WTC11 (cell line): ENCODE measurements at regions not wholly inside any gene's neighbourhood (a gene's known extent, or its start where the extent isn't known, plus 50 kb on each side); places are given as distances from the start of the nearest gene placed in this dataset.
A peak's percentile ranks its signal among the peaks of the same experiment; 100 is the strongest.

Source experiments
- ATAC-seq: fragments of 200-7000 bp; cut with Tn5 transposase; 2 replicates; pipeline ENCODE4 v1.10.0; 2021; ENCODE audit warnings: mild to moderate bottlenecking, moderate library complexity
- CTCF ChIA-PET: fragments of 300-600 bp; sonication (Branson Sonifier 250); formaldehyde crosslinking; loops from one replicate; lab custom pipeline; 2021; ENCODE audit warnings: antibody characterized with exemption; lab: Charles Lee
- POLR2A ChIA-PET: fragments of 350-600 bp; sonication (Branson Sonifier 250); formaldehyde crosslinking; loops from one replicate; lab custom pipeline; 2021; ENCODE audit warnings: antibody characterized with exemption; lab: Charles Lee
- DNase-seq: peaks from one replicate; pipeline ENCODE4 v3.0.0; 2021; ENCODE audit warnings: low spot score
- H3K27ac Mint-ChIP-seq: 2 replicates; pipeline ENCODE4 v1.8.0; 2021; ENCODE audit warnings: mixed read lengths
- H3K27me3 Mint-ChIP-seq: 2 replicates; pipeline ENCODE4 v1.8.0; 2021; ENCODE audit warnings: low read depth, mild to moderate bottlenecking, moderate library complexity, mixed read lengths
- H3K36me3 Mint-ChIP-seq: 2 replicates; pipeline ENCODE4 v1.8.0; 2021; ENCODE audit warnings: mixed read lengths
- H3K4me1 Mint-ChIP-seq: 2 replicates; pipeline ENCODE4 v1.8.0; 2022; ENCODE audit warnings: mixed read lengths
- H3K4me3 Mint-ChIP-seq: 2 replicates; pipeline ENCODE4 v1.8.0; 2021; ENCODE audit warnings: mild to moderate bottlenecking, moderate library complexity, mixed read lengths
- H3K9me3 Mint-ChIP-seq: 2 replicates; pipeline ENCODE4 v1.8.0; 2021; ENCODE audit warnings: mixed read lengths
- ATF2 ChIP-seq: sonication (generic); formaldehyde crosslinking; IDR thresholded peaks from 2 replicates; pipeline ENCODE4 v1.8.1; 2022; ENCODE audit warnings: low read depth, missing genetic modification reagents, borderline replicate concordance
- CBFB ChIP-seq: sonication (generic); formaldehyde crosslinking; IDR thresholded peaks from 2 replicates; pipeline ENCODE4 v1.8.1; 2022; ENCODE audit warnings: mild to moderate bottlenecking, low read depth, missing genetic modification reagents
- CREM ChIP-seq: sonication (generic); formaldehyde crosslinking; IDR thresholded peaks from 2 replicates; pipeline ENCODE4 v1.8.1; 2022; ENCODE audit warnings: mild to moderate bottlenecking, missing genetic modification reagents, moderate library complexity
- E2F1 ChIP-seq: sonication (generic); formaldehyde crosslinking; IDR thresholded peaks from 2 replicates; pipeline ENCODE4 v1.8.0; 2022; ENCODE audit warnings: mild to moderate bottlenecking, missing genetic modification reagents
- ELF4 ChIP-seq: sonication (generic); formaldehyde crosslinking; IDR thresholded peaks from 2 replicates; pipeline ENCODE4 v1.8.1; 2022; ENCODE audit warnings: low read depth, mild to moderate bottlenecking, moderate library complexity, missing genetic modification reagents
- ETV6 ChIP-seq: sonication (generic); formaldehyde crosslinking; IDR thresholded peaks from 2 replicates; pipeline ENCODE4 v1.8.1; 2022; ENCODE audit warnings: mild to moderate bottlenecking, missing genetic modification reagents
- ZNF317 ChIP-seq: sonication (generic); formaldehyde crosslinking; IDR thresholded peaks from 2 replicates; pipeline ENCODE4 v1.8.1; 2023; ENCODE audit warnings: low read depth, mild to moderate bottlenecking, moderate library complexity, missing genetic modification reagents, borderline replicate concordance
- ZNF423 ChIP-seq: fragments of 250-450 bp; sonication (Bioruptor Pico); IDR thresholded peaks from 2 replicates; pipeline ENCODE4 v2.1.2; 2022; ENCODE audit warnings: mild to moderate bottlenecking, moderate library complexity
- ZNF671 ChIP-seq: fragments of 250-450 bp; sonication (Bioruptor Pico); IDR thresholded peaks from 2 replicates; pipeline ENCODE4 v1.8.0; 2021; ENCODE audit warnings: mild to moderate bottlenecking
- TF ChIP-seq, protein P1 (sequence below): sonication (generic); formaldehyde crosslinking; IDR thresholded peaks from 2 replicates; pipeline ENCODE4 v1.8.0; 2022; ENCODE audit warnings: mild to moderate bottlenecking, missing genetic modification reagents
- TF ChIP-seq, protein P2 (sequence below): fragments of 250-450 bp; sonication (Bioruptor Pico); IDR thresholded peaks from 2 replicates; pipeline ENCODE4 v1.9.0; 2021; ENCODE audit warnings: mild to moderate bottlenecking, borderline replicate concordance
- TF ChIP-seq, protein P3 (sequence below): sonication (generic); formaldehyde crosslinking; IDR thresholded peaks from 2 replicates; pipeline ENCODE4 v1.8.0; 2022; ENCODE audit warnings: mild to moderate bottlenecking, missing genetic modification reagents
- TF ChIP-seq, protein P4 (sequence below): sonication (generic); formaldehyde crosslinking; conservative IDR thresholded peaks from 2 replicates; pipeline ENCODE4 v1.8.1; 2022; ENCODE audit warnings: mild to moderate bottlenecking, missing genetic modification reagents
- TF ChIP-seq, protein P5 (sequence below): sonication (generic); formaldehyde crosslinking; IDR thresholded peaks from 2 replicates; pipeline ENCODE4 v1.8.0; 2023; ENCODE audit warnings: mild to moderate bottlenecking, missing genetic modification reagents
- TF ChIP-seq, protein P6 (sequence below): sonication (generic); formaldehyde crosslinking; IDR thresholded peaks from 2 replicates; pipeline ENCODE4 v1.8.0; 2023; ENCODE audit warnings: missing genetic modification reagents

- Mint-ChIP-seq H3K4me3 (no peak overlapping the region), H3K9me3 (no peaks in the 10 kb centered on the region; the same call in 1 of the 2 replicates), H3K36me3 (no peaks in the 10 kb centered on the region), H3K27ac (no peak overlapping the region), H3K4me1 (peaks cover 16% of the 10 kb centered on the region), H3K27me3 (no peaks in the 10 kb centered on the region)
- ChIA-PET POLR2A (no interaction called here), CTCF (interaction anchor here (0.7 to 1.2 kb wide), 2 partner anchors 124 to 571 kb away, joined by 3 to 5 read pairs; no protein-coding TSS in a partner anchor)
- peak; percentile 100 for TF ChIP-seq ETV6 (CRISPR knock-in tag)
- TF ChIP-seq CBFB (CRISPR knock-in tag) = no peak
- peak; percentile 80 for ATAC-seq
- no peak for DNase-seq
These were observed 542.6 kb downstream of the CFAP47 start for GRCh38 chrX:36462142-36462541.

- Mint-ChIP-seq H3K4me3 (no peak overlapping the region), H3K4me1 (no peaks in the 10 kb centered on the region), H3K36me3 (no peaks in the 10 kb centered on the region), H3K27ac (no peak overlapping the region), H3K27me3 (no peaks in the 10 kb centered on the region), H3K9me3 (no peaks in the 10 kb centered on the region)
- no peak for TF ChIP-seq ETV6 (CRISPR knock-in tag)
- no peak for TF ChIP-seq ZNF317 (CRISPR knock-in tag)
- TF ChIP-seq, protein P1, sequence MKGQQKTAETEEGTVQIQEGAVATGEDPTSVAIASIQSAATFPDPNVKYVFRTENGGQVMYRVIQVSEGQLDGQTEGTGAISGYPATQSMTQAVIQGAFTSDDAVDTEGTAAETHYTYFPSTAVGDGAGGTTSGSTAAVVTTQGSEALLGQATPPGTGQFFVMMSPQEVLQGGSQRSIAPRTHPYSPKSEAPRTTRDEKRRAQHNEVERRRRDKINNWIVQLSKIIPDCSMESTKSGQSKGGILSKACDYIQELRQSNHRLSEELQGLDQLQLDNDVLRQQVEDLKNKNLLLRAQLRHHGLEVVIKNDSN (CRISPR knock-in tag) = no peak
- TF ChIP-seq, protein P2, sequence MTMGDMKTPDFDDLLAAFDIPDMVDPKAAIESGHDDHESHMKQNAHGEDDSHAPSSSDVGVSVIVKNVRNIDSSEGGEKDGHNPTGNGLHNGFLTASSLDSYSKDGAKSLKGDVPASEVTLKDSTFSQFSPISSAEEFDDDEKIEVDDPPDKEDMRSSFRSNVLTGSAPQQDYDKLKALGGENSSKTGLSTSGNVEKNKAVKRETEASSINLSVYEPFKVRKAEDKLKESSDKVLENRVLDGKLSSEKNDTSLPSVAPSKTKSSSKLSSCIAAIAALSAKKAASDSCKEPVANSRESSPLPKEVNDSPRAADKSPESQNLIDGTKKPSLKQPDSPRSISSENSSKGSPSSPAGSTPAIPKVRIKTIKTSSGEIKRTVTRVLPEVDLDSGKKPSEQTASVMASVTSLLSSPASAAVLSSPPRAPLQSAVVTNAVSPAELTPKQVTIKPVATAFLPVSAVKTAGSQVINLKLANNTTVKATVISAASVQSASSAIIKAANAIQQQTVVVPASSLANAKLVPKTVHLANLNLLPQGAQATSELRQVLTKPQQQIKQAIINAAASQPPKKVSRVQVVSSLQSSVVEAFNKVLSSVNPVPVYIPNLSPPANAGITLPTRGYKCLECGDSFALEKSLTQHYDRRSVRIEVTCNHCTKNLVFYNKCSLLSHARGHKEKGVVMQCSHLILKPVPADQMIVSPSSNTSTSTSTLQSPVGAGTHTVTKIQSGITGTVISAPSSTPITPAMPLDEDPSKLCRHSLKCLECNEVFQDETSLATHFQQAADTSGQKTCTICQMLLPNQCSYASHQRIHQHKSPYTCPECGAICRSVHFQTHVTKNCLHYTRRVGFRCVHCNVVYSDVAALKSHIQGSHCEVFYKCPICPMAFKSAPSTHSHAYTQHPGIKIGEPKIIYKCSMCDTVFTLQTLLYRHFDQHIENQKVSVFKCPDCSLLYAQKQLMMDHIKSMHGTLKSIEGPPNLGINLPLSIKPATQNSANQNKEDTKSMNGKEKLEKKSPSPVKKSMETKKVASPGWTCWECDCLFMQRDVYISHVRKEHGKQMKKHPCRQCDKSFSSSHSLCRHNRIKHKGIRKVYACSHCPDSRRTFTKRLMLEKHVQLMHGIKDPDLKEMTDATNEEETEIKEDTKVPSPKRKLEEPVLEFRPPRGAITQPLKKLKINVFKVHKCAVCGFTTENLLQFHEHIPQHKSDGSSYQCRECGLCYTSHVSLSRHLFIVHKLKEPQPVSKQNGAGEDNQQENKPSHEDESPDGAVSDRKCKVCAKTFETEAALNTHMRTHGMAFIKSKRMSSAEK (CRISPR knock-in tag) = no peak
- no peak for TF ChIP-seq CREM (CRISPR knock-in tag)
- TF ChIP-seq, protein P3, sequence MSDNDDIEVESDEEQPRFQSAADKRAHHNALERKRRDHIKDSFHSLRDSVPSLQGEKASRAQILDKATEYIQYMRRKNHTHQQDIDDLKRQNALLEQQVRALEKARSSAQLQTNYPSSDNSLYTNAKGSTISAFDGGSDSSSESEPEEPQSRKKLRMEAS (CRISPR knock-in tag) = no peak
- no peak for TF ChIP-seq ELF4 (CRISPR knock-in tag)
- TF ChIP-seq, protein P4, sequence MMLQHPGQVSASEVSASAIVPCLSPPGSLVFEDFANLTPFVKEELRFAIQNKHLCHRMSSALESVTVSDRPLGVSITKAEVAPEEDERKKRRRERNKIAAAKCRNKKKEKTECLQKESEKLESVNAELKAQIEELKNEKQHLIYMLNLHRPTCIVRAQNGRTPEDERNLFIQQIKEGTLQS (CRISPR knock-in tag) = no peak
- TF ChIP-seq ZNF671 (CRISPR knock-in tag) = no peak
- TF ChIP-seq ZNF423 (CRISPR knock-in tag) = no peak
- TF ChIP-seq, protein P5, sequence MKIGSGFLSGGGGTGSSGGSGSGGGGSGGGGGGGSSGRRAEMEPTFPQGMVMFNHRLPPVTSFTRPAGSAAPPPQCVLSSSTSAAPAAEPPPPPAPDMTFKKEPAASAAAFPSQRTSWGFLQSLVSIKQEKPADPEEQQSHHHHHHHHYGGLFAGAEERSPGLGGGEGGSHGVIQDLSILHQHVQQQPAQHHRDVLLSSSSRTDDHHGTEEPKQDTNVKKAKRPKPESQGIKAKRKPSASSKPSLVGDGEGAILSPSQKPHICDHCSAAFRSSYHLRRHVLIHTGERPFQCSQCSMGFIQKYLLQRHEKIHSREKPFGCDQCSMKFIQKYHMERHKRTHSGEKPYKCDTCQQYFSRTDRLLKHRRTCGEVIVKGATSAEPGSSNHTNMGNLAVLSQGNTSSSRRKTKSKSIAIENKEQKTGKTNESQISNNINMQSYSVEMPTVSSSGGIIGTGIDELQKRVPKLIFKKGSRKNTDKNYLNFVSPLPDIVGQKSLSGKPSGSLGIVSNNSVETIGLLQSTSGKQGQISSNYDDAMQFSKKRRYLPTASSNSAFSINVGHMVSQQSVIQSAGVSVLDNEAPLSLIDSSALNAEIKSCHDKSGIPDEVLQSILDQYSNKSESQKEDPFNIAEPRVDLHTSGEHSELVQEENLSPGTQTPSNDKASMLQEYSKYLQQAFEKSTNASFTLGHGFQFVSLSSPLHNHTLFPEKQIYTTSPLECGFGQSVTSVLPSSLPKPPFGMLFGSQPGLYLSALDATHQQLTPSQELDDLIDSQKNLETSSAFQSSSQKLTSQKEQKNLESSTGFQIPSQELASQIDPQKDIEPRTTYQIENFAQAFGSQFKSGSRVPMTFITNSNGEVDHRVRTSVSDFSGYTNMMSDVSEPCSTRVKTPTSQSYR (CRISPR knock-in tag) = no peak
- TF ChIP-seq ATF2 (CRISPR knock-in tag) = no peak
- TF ChIP-seq E2F1 (CRISPR knock-in tag) = no peak
- TF ChIP-seq, protein P6, sequence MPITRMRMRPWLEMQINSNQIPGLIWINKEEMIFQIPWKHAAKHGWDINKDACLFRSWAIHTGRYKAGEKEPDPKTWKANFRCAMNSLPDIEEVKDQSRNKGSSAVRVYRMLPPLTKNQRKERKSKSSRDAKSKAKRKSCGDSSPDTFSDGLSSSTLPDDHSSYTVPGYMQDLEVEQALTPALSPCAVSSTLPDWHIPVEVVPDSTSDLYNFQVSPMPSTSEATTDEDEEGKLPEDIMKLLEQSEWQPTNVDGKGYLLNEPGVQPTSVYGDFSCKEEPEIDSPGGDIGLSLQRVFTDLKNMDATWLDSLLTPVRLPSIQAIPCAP = no peak
- ChIA-PET CTCF (no interaction called here), POLR2A (no interaction called here)
- ATAC-seq (no peak), DNase-seq (no peak)
These were observed 527.6 kb upstream of the FAM47C start for GRCh38 chrX:36480441-36480990.
